ENCODE measurements at regions not wholly inside any gene's neighbourhood (a gene's known extent, or its start where the extent isn't known, plus 50 kb on each side); places are given as distances from the start of the nearest gene placed in this dataset.

DNA sequence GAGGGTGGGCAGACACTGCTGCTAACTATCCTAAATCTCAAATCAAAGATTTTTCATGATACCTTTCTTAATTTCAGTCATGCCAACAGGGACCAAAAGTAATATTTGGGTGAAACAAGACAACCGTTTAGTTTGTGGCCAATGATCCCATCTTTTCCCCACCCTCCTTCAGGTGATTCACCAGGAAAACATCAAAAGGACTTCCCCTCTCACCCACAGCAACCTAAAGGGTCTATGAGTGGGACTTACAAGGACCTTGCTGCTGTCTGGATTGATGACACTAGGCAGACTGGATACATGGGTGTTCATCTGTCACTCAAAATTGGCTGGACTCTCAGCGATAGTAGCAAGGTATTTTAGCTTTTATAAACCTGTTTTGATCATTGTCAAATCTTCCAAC lies 62.0 kb upstream of the ZC3H12C start:
- ATAC-seq, result no peak

DNA sequence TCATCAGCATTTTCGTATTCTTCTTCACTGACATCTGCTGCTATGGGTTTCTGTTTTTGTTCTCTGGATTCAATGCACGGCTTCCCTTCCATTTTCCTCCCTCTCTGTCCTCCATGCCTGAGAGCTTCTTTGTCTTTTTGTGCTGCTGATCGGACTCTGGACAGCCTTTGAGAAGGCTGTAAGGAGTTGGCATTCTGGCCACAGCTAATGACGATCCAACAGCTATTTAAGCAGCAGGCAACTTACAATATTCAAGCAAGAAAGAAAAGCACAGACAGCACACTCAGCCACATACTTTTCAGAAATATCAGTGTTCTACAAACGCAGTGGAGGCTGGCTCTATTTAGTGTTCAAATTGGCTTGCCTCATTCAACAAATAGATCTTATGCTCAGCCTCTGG lies 60.9 kb upstream of the ZC3H12C start:
- no peak for ATAC-seq

GRCh38 chr11:110032957-110033570 lies 60.1 kb upstream of the ZC3H12C start:
- ATAC-seq, result peak; percentile 76

DNA sequence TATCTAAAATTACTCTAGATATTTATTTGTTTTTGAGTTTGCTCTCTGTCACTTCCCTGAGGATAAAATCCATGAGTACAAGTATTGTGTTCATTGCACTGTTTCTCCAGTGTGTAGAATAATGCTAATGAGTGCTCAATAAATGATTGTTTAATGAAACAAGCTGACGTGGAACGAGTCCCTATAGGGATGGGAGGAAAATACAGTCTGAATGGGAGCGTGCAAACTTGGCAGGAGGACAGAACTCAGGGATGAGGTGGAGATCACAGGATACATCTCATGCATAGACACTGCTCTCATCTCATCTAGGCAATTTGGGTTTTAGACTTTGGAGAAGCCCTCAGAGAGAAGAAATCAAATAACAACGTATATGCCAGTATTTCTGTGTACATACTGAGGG lies 58.4 kb upstream of the ZC3H12C start:
- ATAC-seq, result no peak

DNA sequence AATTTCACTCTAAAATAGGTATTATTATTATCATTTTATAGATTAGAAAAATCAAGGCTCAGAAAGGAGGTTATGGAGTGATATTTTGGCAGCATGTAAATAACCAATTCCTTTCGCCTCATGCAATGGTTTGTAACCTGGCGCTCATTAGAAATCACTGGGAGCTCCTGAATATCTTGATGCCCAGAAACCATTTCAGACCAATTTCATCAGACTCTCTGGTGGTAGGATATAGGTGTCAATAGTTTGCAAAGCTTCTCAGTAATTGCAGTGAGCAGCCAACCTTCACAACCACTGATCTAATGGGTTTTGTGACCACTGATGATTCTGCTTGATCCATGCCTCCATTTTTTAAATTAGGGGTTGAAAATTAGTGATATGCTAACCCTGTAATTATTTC lies 57.8 kb upstream of the ZC3H12C start:
- ATAC-seq, result no peak

DNA sequence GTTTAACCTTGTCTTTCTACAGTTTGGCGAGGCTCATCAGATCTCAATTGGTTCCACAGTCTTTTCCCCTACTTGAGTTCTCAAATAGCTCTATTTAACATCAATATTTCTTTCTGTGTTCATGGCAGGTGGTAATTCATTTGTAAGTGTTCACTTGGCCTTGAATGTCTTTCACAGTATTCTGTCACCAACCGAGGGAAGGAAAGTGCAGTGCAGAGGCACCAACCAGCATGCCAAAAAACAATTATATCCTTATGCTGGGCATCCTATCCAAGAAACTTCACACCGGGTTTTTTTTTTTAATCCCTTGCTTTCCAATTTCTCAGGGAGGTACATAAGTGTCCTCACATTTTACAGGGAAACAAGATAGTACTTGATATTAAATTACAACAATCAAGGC lies 55.0 kb upstream of the ZC3H12C start:
- no peak for ATAC-seq
